GM12878 (cell line): ENCODE measurements at regions not wholly inside any gene's neighbourhood (a gene's known extent, or its start where the extent isn't known, plus 50 kb on each side); places are given as distances from the start of the nearest gene placed in this dataset.

Experiments
- ATAC-seq: fragments of 200-7000 bp; cut with Tn5 transposase; 3 replicates; pipeline ENCODE4 v1.9.1; 2020; ENCODE audit warnings: mild to moderate bottlenecking, moderate library complexity
- BruUV-seq: library from RNA; stranded (reverse); fragments of 400-500 nt; replicated peaks from 2 replicates; lab custom pipeline; 2021; lab: Mats Ljungman, UMichigan
- CTCF ChIA-PET: fragments of 300-600 bp; sonication (Branson Sonifier 250); formaldehyde crosslinking; extraction: SDS; loops from one replicate; lab custom pipeline; 2021; ENCODE audit warnings: inconsistent platforms; lab: Yijun Ruan, JAX
- POLR2A ChIA-PET: fragments of 350-600 bp; formaldehyde crosslinking; extraction: SDS; loops from one replicate; lab custom pipeline; 2021; ENCODE audit warnings: inconsistent platforms; lab: Charles Lee
- RAD21 ChIA-PET: fragments of 300-600 bp; sonication (Branson Sonifier 250); formaldehyde crosslinking; loops from one replicate; lab custom pipeline; 2023; ENCODE audit warnings: antibody characterized with exemption; ENCODE audit not compliant: unreplicated experiment; lab: Charles Lee
- SMC1A ChIA-PET: fragments of 300-600 bp; sonication (Branson Sonifier 250); formaldehyde crosslinking; loops from one replicate; lab custom pipeline; 2023; ENCODE audit not compliant: unreplicated experiment, uncharacterized antibody; lab: Charles Lee
- DNase-seq: peaks from one replicate; pipeline ENCODE4 v3.0.0-alpha.2; 2011; ENCODE audit warnings: low read depth, low spot score
- FAIRE-seq: peaks from 3 replicates; lab custom pipeline; 2011; peaks lifted over from hg19 to GRCh38; lab: Jason Lieb, UNC
- H2AFZ ChIP-seq: 2 replicates; pipeline ENCODE4 v1.6.0; 2011; ENCODE audit warnings: low read depth, low read length, control low read depth; ENCODE audit not compliant: control insufficient read depth
- H3K27ac ChIP-seq: 2 replicates; pipeline ENCODE4 v1.5.1; 2011; ENCODE audit warnings: control low read depth; ENCODE audit not compliant: control insufficient read depth, insufficient read depth
- H3K27me3 ChIP-seq, 2 experiments: replicated peaks in 1 of 2; 2 replicates each; pipeline versions ENCODE4 v1.6.0 to v1.6.1; 2011; ENCODE audit warnings: low read length in 1 of 2; ENCODE audit not compliant: control insufficient read depth in 2 of 2, insufficient read depth in 2 of 2
- H3K36me3 ChIP-seq, 2 experiments: 2 replicates each; pipeline ENCODE4 v1.5.1; 2011; ENCODE audit warnings: low read length in 1 of 2; ENCODE audit not compliant: control insufficient read depth in 2 of 2, insufficient read depth in 2 of 2
- H3K4me1 ChIP-seq: 2 replicates; pipeline ENCODE4 v1.6.1; 2011; ENCODE audit warnings: mild to moderate bottlenecking, low read length, moderate library complexity, mixed read lengths; ENCODE audit not compliant: control insufficient read depth, insufficient read depth
- H3K4me2 ChIP-seq: 2 replicates; pipeline ENCODE4 v1.6.0; 2011; ENCODE audit warnings: control low read depth; ENCODE audit not compliant: control insufficient read depth, insufficient read depth
- H3K4me3 ChIP-seq: fragments of 200-600 bp; sonication (generic); 2 replicates; pipeline ENCODE4 v1.5.1; 2016
- H3K79me2 ChIP-seq: 2 replicates; pipeline ENCODE4 v1.6.0; 2011; ENCODE audit warnings: low read length; ENCODE audit not compliant: control insufficient read depth, insufficient read depth
- H3K9ac ChIP-seq: 2 replicates; pipeline ENCODE4 v1.8.0; 2011; ENCODE audit warnings: low read length, control low read depth, mixed read lengths; ENCODE audit not compliant: control insufficient read depth, insufficient read depth
- H3K9me3 ChIP-seq: replicated peaks from 3 replicates; pipeline ENCODE4 v1.5.1; 2011; ENCODE audit warnings: mild to moderate bottlenecking, low read length; ENCODE audit not compliant: control insufficient read depth, insufficient read depth
- H4K20me1 ChIP-seq: 2 replicates; pipeline ENCODE4 v1.6.0; 2011; ENCODE audit not compliant: control insufficient read depth, insufficient read depth
- CBFB ChIP-seq: IDR thresholded peaks from 2 replicates; pipeline ENCODE4 v1.6.1; 2016; ENCODE audit warnings: antibody characterized with exemption, low read depth
- EP300 ChIP-seq, 2 experiments: fragments of 150-350 bp in 1 of 2; IDR thresholded peaks; 2 replicates each; pipeline ENCODE4 v1.6.1; 2011 to 2012; ENCODE audit warnings: low read depth in 2 of 2, low read length in 2 of 2, borderline replicate concordance in 1 of 2, improper control_type of control experiment in 1 of 2, inconsistent platforms in 1 of 2; ENCODE audit not compliant: control insufficient read depth in 1 of 2
- HDAC2 ChIP-seq: fragments of 200-600 bp; sonication (generic); IDR thresholded peaks from 2 replicates; pipeline ENCODE4 v1.6.1; 2017
- HDAC6 ChIP-seq: fragments of 200-600 bp; sonication (generic); IDR thresholded peaks from one replicate; pipeline ENCODE4 v1.8.0; 2017; ENCODE audit warnings: antibody characterized with exemption; ENCODE audit not compliant: unreplicated experiment
- KAT2A ChIP-seq: conservative IDR thresholded peaks from 2 replicates; pipeline ENCODE4 v1.6.1; 2011; ENCODE audit warnings: low read depth, low read length; ENCODE audit not compliant: control insufficient read depth
- KLF5 ChIP-seq: fragments of 450-650 bp; IDR thresholded peaks from 2 replicates; pipeline ENCODE4 v1.6.1; 2014; ENCODE audit warnings: mild to moderate bottlenecking; ENCODE audit not compliant: partially characterized antibody
- NFYB ChIP-seq: IDR thresholded peaks from 2 replicates; pipeline ENCODE4 v1.6.1; 2011; ENCODE audit warnings: low read depth, mild to moderate bottlenecking, low read length, improper control_type of control experiment, moderate library complexity; ENCODE audit not compliant: insufficient read depth
- ZNF217 ChIP-seq: fragments of 450-650 bp; IDR thresholded peaks from 2 replicates; pipeline ENCODE4 v1.6.1; 2017; ENCODE audit warnings: antibody characterized with exemption, mild to moderate bottlenecking
- WGBS: methylation state at CpG from one replicate; pipeline ENCODE4 v1.1.6; 2016; ENCODE audit warnings: low lambda C conversion rate; ENCODE audit not compliant: insufficient replicate concordance, insufficient coverage; ENCODE audit errors: missing lambda C conversion rate; 5-methylcytosine and 5-hydroxymethylcytosine counted together
- in situ Hi-C: fragments of 300-500 bp; cut with MboI; formaldehyde crosslinking; loops from 9 replicates; pipeline ENCODE4 v1.14.3; 2018; ENCODE audit warnings: mixed read lengths
- intact Hi-C: fragments of 100-400 bp; cut with micrococcal nuclease; formaldehyde crosslinking; loops from one replicate; pipeline ENCODE4 v1.14.2; 2022; ENCODE audit not compliant: unreplicated experiment
- TF ChIP-seq, protein P1 (sequence below): IDR thresholded peaks from 2 replicates; pipeline ENCODE4 v1.6.1; 2012; ENCODE audit warnings: low read depth, low read length, improper control_type of control experiment
- TF ChIP-seq, protein P2 (sequence below): fragments of 450-650 bp; IDR thresholded peaks from 2 replicates; pipeline ENCODE4 v1.6.1; 2017; ENCODE audit warnings: mild to moderate bottlenecking, moderate library complexity

DNA sequence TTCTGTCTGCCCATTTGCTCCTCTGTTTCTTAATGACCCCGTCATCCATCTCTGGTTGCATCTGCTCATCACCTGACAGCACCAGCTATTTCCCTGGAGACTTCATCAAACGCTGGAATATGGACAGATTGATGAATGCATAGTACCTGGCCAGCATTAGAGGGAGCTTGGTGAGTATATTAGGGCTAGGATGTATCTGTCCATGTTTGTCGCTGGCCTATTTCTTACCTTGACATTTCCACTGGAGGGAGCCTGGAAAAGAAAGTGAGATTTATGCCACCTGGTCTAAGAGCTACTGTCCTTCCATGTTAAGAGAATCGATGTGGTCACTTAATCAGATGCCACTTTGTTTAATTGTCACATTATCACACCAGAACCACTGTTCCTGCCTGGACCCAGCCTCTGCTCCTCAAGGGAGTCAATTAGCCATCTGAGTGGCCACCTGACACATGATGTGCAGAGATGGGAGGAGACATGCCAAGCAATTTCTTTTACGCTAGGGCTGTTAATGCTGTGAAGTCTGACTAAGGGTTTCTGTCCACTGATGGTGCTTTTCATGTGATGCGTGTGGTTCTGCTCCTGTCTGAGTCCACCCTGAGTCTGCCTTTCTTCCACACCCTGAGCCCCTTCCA, 75.3 kb upstream of the SFSWAP start:
- no peak overlapping the region for H3K27ac ChIP-seq
- H2AFZ ChIP-seq = no peak overlapping the region
- intact Hi-C loops (no loop called here), in situ Hi-C loops (no loop called here)
- no peak overlapping the region for H3K4me2 ChIP-seq
- WGBS = 36% methylated on average over 6 of the region's 6 CpGs
- TF ChIP-seq HDAC6 = no peak
- no TSS peak for BruUV-seq
- DNase-seq (no peak), ATAC-seq (no peak), FAIRE-seq (peak; percentile 52)
- no peaks in the 10 kb centered on the region; a peak in 1 of 4 replicates for H3K27me3 ChIP-seq
- no peak overlapping the region for H3K9ac ChIP-seq
- RAD21 ChIA-PET = no interaction called here
- H3K36me3 ChIP-seq = no peaks in the 10 kb centered on the region
- H3K4me3 ChIP-seq = no peak overlapping the region
- SMC1A ChIA-PET = no interaction called here
- H3K79me2 ChIP-seq = no peaks in the 10 kb centered on the region
- POLR2A ChIA-PET = interaction anchor here (0.7 kb wide), 1 partner anchor 168 kb away, joined by 3 read pairs; no protein-coding TSS in a partner anchor
- CTCF ChIA-PET = no interaction called here
- no peaks in the 10 kb centered on the region for H4K20me1 ChIP-seq
- no peaks in the 10 kb centered on the region for H3K9me3 ChIP-seq
- H3K4me1 ChIP-seq = no peaks in the 10 kb centered on the region

GRCh38 chr12:131636266-131636665, 74.6 kb upstream of the SFSWAP start:
- no peaks in the 10 kb centered on the region; a peak in 1 of 4 replicates for H3K27me3 ChIP-seq
- in situ Hi-C loops = no loop called here
- no peaks in the 10 kb centered on the region for H4K20me1 ChIP-seq
- ChIA-PET SMC1A (no interaction called here), RAD21 (no interaction called here), CTCF (no interaction called here), POLR2A (no interaction called here)
- no peak overlapping the region for H3K27ac ChIP-seq
- WGBS = 36% methylated on average over 8 of the region's 8 CpGs
- BruUV-seq = no TSS peak
- no peaks in the 10 kb centered on the region for H3K4me1 ChIP-seq
- no peak for DNase-seq
- no peak overlapping the region for H2AFZ ChIP-seq
- H3K4me2 ChIP-seq = no peak overlapping the region
- H3K9ac ChIP-seq = no peak overlapping the region
- ATAC-seq = no peak
- H3K9me3 ChIP-seq = no peaks in the 10 kb centered on the region
- H3K36me3 ChIP-seq = no peaks in the 10 kb centered on the region
- no peaks in the 10 kb centered on the region for H3K79me2 ChIP-seq
- FAIRE-seq = no peak
- intact Hi-C loops = no loop called here
- H3K4me3 ChIP-seq = no peak overlapping the region
- TF ChIP-seq NFYB (no peak), EP300 (IDR thresholded peaks at IDR 0.05; ENCODE audit: borderline replicate concordance in 1 of 2, control insufficient read depth in 1 of 2, low read depth in 2 of 2, low read length in 2 of 2) (no peak), KAT2A (no peak), ZNF217 (no peak), HDAC2 (no peak), KLF5 (no peak), CBFB (no peak)
- TF ChIP-seq, protein P1, sequence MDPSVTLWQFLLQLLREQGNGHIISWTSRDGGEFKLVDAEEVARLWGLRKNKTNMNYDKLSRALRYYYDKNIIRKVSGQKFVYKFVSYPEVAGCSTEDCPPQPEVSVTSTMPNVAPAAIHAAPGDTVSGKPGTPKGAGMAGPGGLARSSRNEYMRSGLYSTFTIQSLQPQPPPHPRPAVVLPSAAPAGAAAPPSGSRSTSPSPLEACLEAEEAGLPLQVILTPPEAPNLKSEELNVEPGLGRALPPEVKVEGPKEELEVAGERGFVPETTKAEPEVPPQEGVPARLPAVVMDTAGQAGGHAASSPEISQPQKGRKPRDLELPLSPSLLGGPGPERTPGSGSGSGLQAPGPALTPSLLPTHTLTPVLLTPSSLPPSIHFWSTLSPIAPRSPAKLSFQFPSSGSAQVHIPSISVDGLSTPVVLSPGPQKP = no peak
- TF ChIP-seq, protein P2, sequence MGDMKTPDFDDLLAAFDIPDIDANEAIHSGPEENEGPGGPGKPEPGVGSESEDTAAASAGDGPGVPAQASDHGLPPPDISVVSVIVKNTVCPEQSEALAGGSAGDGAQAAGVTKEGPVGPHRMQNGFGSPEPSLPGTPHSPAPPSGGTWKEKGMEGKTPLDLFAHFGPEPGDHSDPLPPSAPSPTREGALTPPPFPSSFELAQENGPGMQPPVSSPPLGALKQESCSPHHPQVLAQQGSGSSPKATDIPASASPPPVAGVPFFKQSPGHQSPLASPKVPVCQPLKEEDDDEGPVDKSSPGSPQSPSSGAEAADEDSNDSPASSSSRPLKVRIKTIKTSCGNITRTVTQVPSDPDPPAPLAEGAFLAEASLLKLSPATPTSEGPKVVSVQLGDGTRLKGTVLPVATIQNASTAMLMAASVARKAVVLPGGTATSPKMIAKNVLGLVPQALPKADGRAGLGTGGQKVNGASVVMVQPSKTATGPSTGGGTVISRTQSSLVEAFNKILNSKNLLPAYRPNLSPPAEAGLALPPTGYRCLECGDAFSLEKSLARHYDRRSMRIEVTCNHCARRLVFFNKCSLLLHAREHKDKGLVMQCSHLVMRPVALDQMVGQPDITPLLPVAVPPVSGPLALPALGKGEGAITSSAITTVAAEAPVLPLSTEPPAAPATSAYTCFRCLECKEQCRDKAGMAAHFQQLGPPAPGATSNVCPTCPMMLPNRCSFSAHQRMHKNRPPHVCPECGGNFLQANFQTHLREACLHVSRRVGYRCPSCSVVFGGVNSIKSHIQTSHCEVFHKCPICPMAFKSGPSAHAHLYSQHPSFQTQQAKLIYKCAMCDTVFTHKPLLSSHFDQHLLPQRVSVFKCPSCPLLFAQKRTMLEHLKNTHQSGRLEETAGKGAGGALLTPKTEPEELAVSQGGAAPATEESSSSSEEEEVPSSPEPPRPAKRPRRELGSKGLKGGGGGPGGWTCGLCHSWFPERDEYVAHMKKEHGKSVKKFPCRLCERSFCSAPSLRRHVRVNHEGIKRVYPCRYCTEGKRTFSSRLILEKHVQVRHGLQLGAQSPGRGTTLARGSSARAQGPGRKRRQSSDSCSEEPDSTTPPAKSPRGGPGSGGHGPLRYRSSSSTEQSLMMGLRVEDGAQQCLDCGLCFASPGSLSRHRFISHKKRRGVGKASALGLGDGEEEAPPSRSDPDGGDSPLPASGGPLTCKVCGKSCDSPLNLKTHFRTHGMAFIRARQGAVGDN = no peak
